BLaER1 (cell line): ENCODE measurements at regions not wholly inside any gene's neighbourhood (a gene's known extent, or its start where the extent isn't known, plus 50 kb on each side); places are given as distances from the start of the nearest gene placed in this dataset.
"Not testable (repeated sequence)": the region's sequence is repeated elsewhere in the genome, so short reads cannot be mapped to it uniquely, and the experiment has no call there.

ENCODE experiments used
- H3K27ac ChIP-seq: shearing (Covaris generic); formaldehyde crosslinking; 2 replicates; pipeline ENCODE4 v1.8.1; 2022
- H3K27me3 ChIP-seq: shearing (Covaris generic); formaldehyde crosslinking; 2 replicates; pipeline ENCODE4 v1.8.1; 2022
- H3K36me3 ChIP-seq: shearing (Covaris generic); formaldehyde crosslinking; 2 replicates; pipeline ENCODE4 v1.8.1; 2022
- H3K4me1 ChIP-seq: shearing (Covaris generic); formaldehyde crosslinking; 2 replicates; pipeline ENCODE4 v1.8.1; 2022
- H3K4me2 ChIP-seq: shearing (Covaris generic); formaldehyde crosslinking; 2 replicates; pipeline ENCODE4 v1.8.1; 2022
- H3K4me3 ChIP-seq: shearing (Covaris generic); formaldehyde crosslinking; 2 replicates; pipeline ENCODE4 v1.8.1; 2022
- H3K9ac ChIP-seq: shearing (Covaris generic); formaldehyde crosslinking; 2 replicates; pipeline ENCODE4 v1.8.1; 2022
- H3K9me3 ChIP-seq: shearing (Covaris generic); formaldehyde crosslinking; 2 replicates; pipeline ENCODE4 v1.8.1; 2022
- H4K20me1 ChIP-seq: shearing (Covaris generic); formaldehyde crosslinking; 2 replicates; pipeline ENCODE4 v1.8.1; 2022
- Cebpa-rat ChIP-seq: shearing (Covaris generic); IDR thresholded peaks from 2 replicates; pipeline ENCODE4 v1.8.1; 2022

GRCh38 chr6:113366505-113366904, 490.6 kb upstream of the MARCKS start:
- H3K36me3 ChIP-seq: no peaks in the 10 kb centered on the region
- no peaks in the 10 kb centered on the region for H3K4me1 ChIP-seq
- no peak overlapping the region for H3K27ac ChIP-seq

GRCh38 chr6:113370508-113371502, 486.3 kb upstream of the MARCKS start:
- no peak for TF ChIP-seq Cebpa-rat
- no peaks in the 10 kb centered on the region for H4K20me1 ChIP-seq
- no peaks in the 10 kb centered on the region for H3K9me3 ChIP-seq
- no peak overlapping the region for H3K4me3 ChIP-seq
- no peaks in the 10 kb centered on the region for H3K36me3 ChIP-seq
- no peak overlapping the region for H3K27ac ChIP-seq
- no peaks in the 10 kb centered on the region for H3K27me3 ChIP-seq
- H3K4me1 ChIP-seq: no peaks in the 10 kb centered on the region
- no peak overlapping the region for H3K9ac ChIP-seq
- H3K4me2 ChIP-seq: no peak overlapping the region

More at GRCh38 chr6:113366505-113366904, 490.6 kb upstream of the MARCKS start:
- H3K9me3 ChIP-seq: no peaks in the 10 kb centered on the region
- no peak overlapping the region for H3K4me2 ChIP-seq
- TF ChIP-seq Cebpa-rat: no peak
- H3K4me3 ChIP-seq: no peak overlapping the region
- H4K20me1 ChIP-seq: no peaks in the 10 kb centered on the region
- no peak overlapping the region for H3K9ac ChIP-seq
- H3K27me3 ChIP-seq: no peaks in the 10 kb centered on the region

- not testable (repeated sequence) for H3K27me3 ChIP-seq, H4K20me1 ChIP-seq, H3K36me3 ChIP-seq, H3K4me1 ChIP-seq, H3K4me2 ChIP-seq, H3K9me3 ChIP-seq, H3K4me3 ChIP-seq, H3K27ac ChIP-seq, H3K9ac ChIP-seq
Observed at GRCh38 chr6:113375466-113375865, 481.7 kb upstream of the MARCKS start.

- Histone ChIP-seq H3K4me3 (no peak overlapping the region), H3K9me3 (no peaks in the 10 kb centered on the region), H3K4me2 (no peak overlapping the region), H3K4me1 (no peaks in the 10 kb centered on the region), H3K27me3 (no peaks in the 10 kb centered on the region), H3K27ac (no peak overlapping the region), H3K36me3 (no peaks in the 10 kb centered on the region), H4K20me1 (no peaks in the 10 kb centered on the region), H3K9ac (no peak overlapping the region)
- TF ChIP-seq Cebpa-rat: no peak
Observed at GRCh38 chr6:113375950-113376846, 480.9 kb upstream of the MARCKS start.

GRCh38 chr6:113376847-113377165, 480.3 kb upstream of the MARCKS start:
- H3K27me3 ChIP-seq: no peaks in the 10 kb centered on the region
- no peak overlapping the region for H3K4me3 ChIP-seq
- TF ChIP-seq Cebpa-rat: no peak
- H3K4me1 ChIP-seq: no peaks in the 10 kb centered on the region
- H3K36me3 ChIP-seq: no peaks in the 10 kb centered on the region
- no peak overlapping the region for H3K27ac ChIP-seq
- H3K9ac ChIP-seq: no peak overlapping the region
- no peaks in the 10 kb centered on the region for H4K20me1 ChIP-seq
- H3K4me2 ChIP-seq: no peak overlapping the region
- H3K9me3 ChIP-seq: no peaks in the 10 kb centered on the region

GRCh38 chr6:113377362-113377942, 479.7 kb upstream of the MARCKS start:
- Histone ChIP-seq H3K27ac (no peak overlapping the region), H3K4me2 (no peak overlapping the region), H3K4me3 (no peak overlapping the region), H3K27me3 (no peaks in the 10 kb centered on the region), H4K20me1 (no peaks in the 10 kb centered on the region), H3K36me3 (no peaks in the 10 kb centered on the region), H3K9me3 (no peaks in the 10 kb centered on the region), H3K4me1 (no peaks in the 10 kb centered on the region), H3K9ac (no peak overlapping the region)
- no peak for TF ChIP-seq Cebpa-rat

- Histone ChIP-seq H3K4me1 (no peaks in the 10 kb centered on the region), H3K4me3 (no peak overlapping the region), H3K9me3 (no peaks in the 10 kb centered on the region), H3K27me3 (no peaks in the 10 kb centered on the region), H3K9ac (no peak overlapping the region), H3K36me3 (no peaks in the 10 kb centered on the region), H4K20me1 (no peaks in the 10 kb centered on the region), H3K4me2 (no peak overlapping the region), H3K27ac (no peak overlapping the region)
- TF ChIP-seq Cebpa-rat: no peak
Observed at GRCh38 chr6:113380591-113380990, 476.6 kb upstream of the MARCKS start.

- TF ChIP-seq Cebpa-rat: no peak
- Histone ChIP-seq H3K36me3 (no peaks in the 10 kb centered on the region), H3K27me3 (no peaks in the 10 kb centered on the region), H3K4me1 (no peaks in the 10 kb centered on the region), H3K4me2 (no peak overlapping the region), H3K27ac (no peak overlapping the region), H4K20me1 (no peaks in the 10 kb centered on the region), H3K9me3 (no peaks in the 10 kb centered on the region), H3K4me3 (no peak overlapping the region), H3K9ac (no peak overlapping the region)
Observed at GRCh38 chr6:113381232-113381631, 475.9 kb upstream of the MARCKS start.

GRCh38 chr6:113381959-113382358, 475.2 kb upstream of the MARCKS start:
- H3K27ac ChIP-seq: no peak overlapping the region
- no peaks in the 10 kb centered on the region for H3K27me3 ChIP-seq
- H3K4me3 ChIP-seq: no peak overlapping the region
- H3K4me2 ChIP-seq: no peak overlapping the region
- no peak overlapping the region for H3K9ac ChIP-seq
- TF ChIP-seq Cebpa-rat: no peak
- no peaks in the 10 kb centered on the region for H4K20me1 ChIP-seq
- H3K36me3 ChIP-seq: no peaks in the 10 kb centered on the region
- no peaks in the 10 kb centered on the region for H3K9me3 ChIP-seq
- H3K4me1 ChIP-seq: no peaks in the 10 kb centered on the region

GRCh38 chr6:113383701-113384100, 473.4 kb upstream of the MARCKS start:
- no peak for TF ChIP-seq Cebpa-rat
- Histone ChIP-seq H3K27ac (no peak overlapping the region), H3K36me3 (no peaks in the 10 kb centered on the region)

More at GRCh38 chr6:113383701-113384100, 473.4 kb upstream of the MARCKS start:
- Histone ChIP-seq H3K4me2 (no peak overlapping the region), H4K20me1 (no peaks in the 10 kb centered on the region), H3K9ac (no peak overlapping the region), H3K27me3 (no peaks in the 10 kb centered on the region), H3K4me1 (no peaks in the 10 kb centered on the region), H3K4me3 (no peak overlapping the region), H3K9me3 (no peaks in the 10 kb centered on the region)
